ENCODE measurements at regions not wholly inside any gene's neighbourhood (a gene's known extent, or its start where the extent isn't known, plus 50 kb on each side); places are given as distances from the start of the nearest gene placed in this dataset.

- no peak for TF ChIP-seq ZC3H10 (CRISPR knock-in tag; IDR thresholded peaks at IDR 0.05)
- TF ChIP-seq CREB5 (CRISPR knock-in tag; IDR thresholded peaks at IDR 0.05; ENCODE audit: low read depth) = no peak
- ATAC-seq = no peak
Measured at GRCh38 chr2:496729-497128, 180.5 kb downstream of the TMEM18 start.

DNA sequence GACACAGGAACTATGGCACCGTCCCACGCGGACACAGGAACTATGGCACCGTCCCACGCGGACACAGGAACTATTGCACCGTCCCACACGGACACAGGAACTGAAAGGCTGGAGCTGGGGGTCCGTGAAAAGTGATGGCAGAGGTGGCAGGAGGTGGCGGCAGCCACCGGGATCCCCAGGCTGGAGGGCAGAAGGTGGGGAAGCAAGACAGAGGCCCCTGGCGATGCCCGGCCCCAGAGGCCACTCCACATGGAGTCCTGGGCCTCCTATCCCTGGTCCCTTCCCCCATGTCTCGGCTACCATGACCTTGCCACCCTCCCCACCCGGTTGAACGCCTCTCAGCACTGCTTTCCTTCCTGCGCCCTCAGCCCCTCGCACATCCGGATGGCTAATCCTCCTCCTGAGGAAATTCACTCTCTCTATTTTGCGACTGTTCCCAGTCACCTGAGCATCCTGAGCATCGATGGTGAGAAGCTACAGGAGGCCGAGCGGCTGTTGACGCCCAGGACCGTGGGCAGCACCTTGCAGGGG lies 181.4 kb downstream of the TMEM18 start:
- TF ChIP-seq BACH2 (CRISPR knock-in tag; IDR thresholded peaks at IDR 0.05; ENCODE audit: borderline replicate concordance) (no peak), ZFP3 (CRISPR knock-in tag; IDR thresholded peaks at IDR 0.05) (no peak), ISL1 (CRISPR knock-in tag; IDR thresholded peaks at IDR 0.05) (no peak), CSRNP3 (CRISPR knock-in tag; IDR thresholded peaks at IDR 0.05) (no peak), GLIS3 (CRISPR knock-in tag; IDR thresholded peaks at IDR 0.05) (no peak), ZNF565 (CRISPR knock-in tag; conservative IDR thresholded peaks at IDR 0.05; ENCODE audit: low read depth) (no peak), RARB (CRISPR knock-in tag; IDR thresholded peaks at IDR 0.05) (no peak), TOX (CRISPR knock-in tag; IDR thresholded peaks at IDR 0.05; ENCODE audit: borderline replicate concordance) (no peak), ZC3H10 (CRISPR knock-in tag; IDR thresholded peaks at IDR 0.05) (no peak), CSDC2 (CRISPR knock-in tag; IDR thresholded peaks at IDR 0.05) (no peak), ESRRG (CRISPR knock-in tag; IDR thresholded peaks at IDR 0.05) (no peak), SNAI2 (CRISPR knock-in tag; IDR thresholded peaks at IDR 0.05) (no peak), ARNTL (CRISPR knock-in tag; IDR thresholded peaks at IDR 0.05; ENCODE audit: borderline replicate concordance, low read depth) (no peak), OSR1 (CRISPR knock-in tag; IDR thresholded peaks at IDR 0.05) (no peak), ZNF8 (CRISPR knock-in tag; IDR thresholded peaks at IDR 0.05) (no peak), ZFP30 (CRISPR knock-in tag; IDR thresholded peaks at IDR 0.05) (no peak), CREB5 (CRISPR knock-in tag; IDR thresholded peaks at IDR 0.05; ENCODE audit: low read depth) (no peak)
- TF ChIP-seq, protein P1, sequence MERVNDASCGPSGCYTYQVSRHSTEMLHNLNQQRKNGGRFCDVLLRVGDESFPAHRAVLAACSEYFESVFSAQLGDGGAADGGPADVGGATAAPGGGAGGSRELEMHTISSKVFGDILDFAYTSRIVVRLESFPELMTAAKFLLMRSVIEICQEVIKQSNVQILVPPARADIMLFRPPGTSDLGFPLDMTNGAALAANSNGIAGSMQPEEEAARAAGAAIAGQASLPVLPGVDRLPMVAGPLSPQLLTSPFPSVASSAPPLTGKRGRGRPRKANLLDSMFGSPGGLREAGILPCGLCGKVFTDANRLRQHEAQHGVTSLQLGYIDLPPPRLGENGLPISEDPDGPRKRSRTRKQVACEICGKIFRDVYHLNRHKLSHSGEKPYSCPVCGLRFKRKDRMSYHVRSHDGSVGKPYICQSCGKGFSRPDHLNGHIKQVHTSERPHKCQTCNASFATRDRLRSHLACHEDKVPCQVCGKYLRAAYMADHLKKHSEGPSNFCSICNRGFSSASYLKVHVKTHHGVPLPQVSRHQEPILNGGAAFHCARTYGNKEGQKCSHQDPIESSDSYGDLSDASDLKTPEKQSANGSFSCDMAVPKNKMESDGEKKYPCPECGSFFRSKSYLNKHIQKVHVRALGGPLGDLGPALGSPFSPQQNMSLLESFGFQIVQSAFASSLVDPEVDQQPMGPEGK (CRISPR knock-in tag; IDR thresholded peaks at IDR 0.05; ENCODE audit: borderline replicate concordance) = no peak
- TF ChIP-seq, protein P2, sequence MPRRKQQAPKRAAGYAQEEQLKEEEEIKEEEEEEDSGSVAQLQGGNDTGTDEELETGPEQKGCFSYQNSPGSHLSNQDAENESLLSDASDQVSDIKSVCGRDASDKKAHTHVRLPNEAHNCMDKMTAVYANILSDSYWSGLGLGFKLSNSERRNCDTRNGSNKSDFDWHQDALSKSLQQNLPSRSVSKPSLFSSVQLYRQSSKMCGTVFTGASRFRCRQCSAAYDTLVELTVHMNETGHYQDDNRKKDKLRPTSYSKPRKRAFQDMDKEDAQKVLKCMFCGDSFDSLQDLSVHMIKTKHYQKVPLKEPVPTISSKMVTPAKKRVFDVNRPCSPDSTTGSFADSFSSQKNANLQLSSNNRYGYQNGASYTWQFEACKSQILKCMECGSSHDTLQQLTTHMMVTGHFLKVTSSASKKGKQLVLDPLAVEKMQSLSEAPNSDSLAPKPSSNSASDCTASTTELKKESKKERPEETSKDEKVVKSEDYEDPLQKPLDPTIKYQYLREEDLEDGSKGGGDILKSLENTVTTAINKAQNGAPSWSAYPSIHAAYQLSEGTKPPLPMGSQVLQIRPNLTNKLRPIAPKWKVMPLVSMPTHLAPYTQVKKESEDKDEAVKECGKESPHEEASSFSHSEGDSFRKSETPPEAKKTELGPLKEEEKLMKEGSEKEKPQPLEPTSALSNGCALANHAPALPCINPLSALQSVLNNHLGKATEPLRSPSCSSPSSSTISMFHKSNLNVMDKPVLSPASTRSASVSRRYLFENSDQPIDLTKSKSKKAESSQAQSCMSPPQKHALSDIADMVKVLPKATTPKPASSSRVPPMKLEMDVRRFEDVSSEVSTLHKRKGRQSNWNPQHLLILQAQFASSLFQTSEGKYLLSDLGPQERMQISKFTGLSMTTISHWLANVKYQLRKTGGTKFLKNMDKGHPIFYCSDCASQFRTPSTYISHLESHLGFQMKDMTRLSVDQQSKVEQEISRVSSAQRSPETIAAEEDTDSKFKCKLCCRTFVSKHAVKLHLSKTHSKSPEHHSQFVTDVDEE (CRISPR knock-in tag; IDR thresholded peaks at IDR 0.05) = no peak
- ATAC-seq = no peak

DNA sequence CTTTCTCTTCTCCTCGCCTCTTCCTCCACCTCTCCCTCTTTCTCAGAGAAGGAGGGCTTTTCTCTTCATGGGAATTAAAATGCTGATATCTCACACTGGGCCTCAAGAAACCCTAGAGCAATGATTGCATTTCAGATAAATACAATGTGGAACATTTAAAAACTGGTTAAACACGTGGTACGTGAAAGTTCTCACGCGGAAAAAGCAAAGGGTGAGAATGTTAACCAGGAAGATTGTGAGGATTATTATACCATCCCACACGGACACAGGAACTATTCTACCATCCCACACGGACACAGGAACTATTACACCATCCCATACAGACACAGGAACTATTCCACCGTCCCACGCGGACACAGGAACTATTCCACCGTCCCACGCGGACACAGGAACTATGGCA lies 182.4 kb downstream of the TMEM18 start:
- ATAC-seq = no peak
- TF ChIP-seq ESRRG (CRISPR knock-in tag; IDR thresholded peaks at IDR 0.05) (no peak), ZFP30 (CRISPR knock-in tag; IDR thresholded peaks at IDR 0.05) (no peak), POU6F1 (CRISPR knock-in tag; IDR thresholded peaks at IDR 0.05; ENCODE audit: borderline replicate concordance, low read depth) (no peak), ZNF70 (CRISPR knock-in tag; IDR thresholded peaks at IDR 0.05) (no peak), ZNF565 (CRISPR knock-in tag; conservative IDR thresholded peaks at IDR 0.05; ENCODE audit: low read depth) (no peak), CREB5 (CRISPR knock-in tag; IDR thresholded peaks at IDR 0.05; ENCODE audit: low read depth) (no peak), ISL1 (CRISPR knock-in tag; IDR thresholded peaks at IDR 0.05) (no peak), ZFP3 (CRISPR knock-in tag; IDR thresholded peaks at IDR 0.05) (no peak), BACH2 (CRISPR knock-in tag; IDR thresholded peaks at IDR 0.05; ENCODE audit: borderline replicate concordance) (no peak), SNAI2 (CRISPR knock-in tag; IDR thresholded peaks at IDR 0.05) (no peak), CSDC2 (CRISPR knock-in tag; IDR thresholded peaks at IDR 0.05) (no peak), TOX (CRISPR knock-in tag; IDR thresholded peaks at IDR 0.05; ENCODE audit: borderline replicate concordance) (no peak), OSR1 (CRISPR knock-in tag; IDR thresholded peaks at IDR 0.05) (no peak), ZC3H10 (CRISPR knock-in tag; IDR thresholded peaks at IDR 0.05) (no peak), ZNF8 (CRISPR knock-in tag; IDR thresholded peaks at IDR 0.05) (no peak), RARB (CRISPR knock-in tag; IDR thresholded peaks at IDR 0.05) (no peak), ARNTL (CRISPR knock-in tag; IDR thresholded peaks at IDR 0.05; ENCODE audit: borderline replicate concordance, low read depth) (no peak)
- TF ChIP-seq, protein P2 (CRISPR knock-in tag; IDR thresholded peaks at IDR 0.05) = no peak
